Loucy (cell line): ENCODE measurements at regions not wholly inside any gene's neighbourhood (a gene's known extent, or its start where the extent isn't known, plus 50 kb on each side); places are given as distances from the start of the nearest gene placed in this dataset.

Experiments used
- H2AFZ ChIP-seq: fragments of 200-600 bp; sonication (generic); 2 replicates; pipeline ENCODE4 v1.6.0; 2016; ENCODE audit warnings: antibody characterized with exemption, mild to moderate bottlenecking, low read length, moderate library complexity
- H3F3A ChIP-seq: fragments of 200-600 bp; 2 replicates; pipeline ENCODE4 v1.6.0; 2016; ENCODE audit warnings: antibody characterized with exemption, low read depth, mild to moderate bottlenecking
- H3K27me3 ChIP-seq: fragments of 200-600 bp; sonication (generic); 2 replicates; pipeline ENCODE4 v1.6.1; 2014; ENCODE audit warnings: low read length, mild to moderate bottlenecking; ENCODE audit not compliant: insufficient read depth, poor library complexity, severe bottlenecking
- H3K36me3 ChIP-seq: fragments of 200-600 bp; sonication (generic); 2 replicates; pipeline ENCODE4 v1.6.1; 2016; ENCODE audit warnings: low read length; ENCODE audit not compliant: insufficient read depth
- H3K4me1 ChIP-seq: fragments of 200-600 bp; sonication (generic); 2 replicates; pipeline ENCODE4 v1.5.1; 2014; ENCODE audit warnings: low read length, mild to moderate bottlenecking; ENCODE audit not compliant: insufficient read depth, poor library complexity, severe bottlenecking
- H3K4me2 ChIP-seq: fragments of 200-600 bp; sonication (generic); 2 replicates; pipeline ENCODE4 v1.6.0; 2014; ENCODE audit warnings: antibody characterized with exemption, low read length, low read depth, mild to moderate bottlenecking; ENCODE audit not compliant: poor library complexity, severe bottlenecking
- H3K4me3 ChIP-seq: fragments of 200-600 bp; sonication (generic); 2 replicates; pipeline ENCODE4 v1.5.1; 2014; ENCODE audit warnings: low read length, mild to moderate bottlenecking, mixed read lengths; ENCODE audit not compliant: poor library complexity, severe bottlenecking
- H3K79me2 ChIP-seq: fragments of 200-600 bp; sonication (generic); 2 replicates; pipeline ENCODE4 v1.6.1; 2014; ENCODE audit warnings: low read length; ENCODE audit not compliant: insufficient read depth
- H3K9ac ChIP-seq: fragments of 200-600 bp; sonication (generic); 2 replicates; pipeline ENCODE4 v1.6.0; 2014; ENCODE audit warnings: mild to moderate bottlenecking, low read depth, low read length, moderate library complexity; ENCODE audit not compliant: poor library complexity, severe bottlenecking
- H3K9me2 ChIP-seq: fragments of 200-600 bp; sonication (generic); replicated peaks from 2 replicates; pipeline ENCODE4 v1.6.1; 2016; ENCODE audit warnings: low read depth, low read length, mixed read lengths
- H3K9me3 ChIP-seq: fragments of 200-600 bp; sonication (generic); 2 replicates; pipeline ENCODE4 v1.6.1; 2014; ENCODE audit warnings: mild to moderate bottlenecking, antibody characterized with exemption, low read length, low read depth; ENCODE audit not compliant: insufficient read depth
- H4K20me1 ChIP-seq: fragments of 200-600 bp; sonication (generic); 2 replicates; pipeline ENCODE4 v1.6.0; 2014; ENCODE audit warnings: antibody characterized with exemption, low read length, mild to moderate bottlenecking; ENCODE audit not compliant: insufficient read depth, poor library complexity, severe bottlenecking
- EZH2phosphoT487 ChIP-seq: fragments of 200-600 bp; IDR thresholded peaks from 2 replicates; pipeline ENCODE4 v1.6.1; 2018; ENCODE audit warnings: antibody characterized with exemption, mild to moderate bottlenecking, moderate library complexity, borderline replicate concordance
- TF ChIP-seq, protein P1 (sequence below): fragments of 200-600 bp; sonication (generic); conservative IDR thresholded peaks from 2 replicates; pipeline ENCODE4 v1.5.1; 2014; ENCODE audit warnings: mild to moderate bottlenecking, antibody characterized with exemption, low read length

DNA sequence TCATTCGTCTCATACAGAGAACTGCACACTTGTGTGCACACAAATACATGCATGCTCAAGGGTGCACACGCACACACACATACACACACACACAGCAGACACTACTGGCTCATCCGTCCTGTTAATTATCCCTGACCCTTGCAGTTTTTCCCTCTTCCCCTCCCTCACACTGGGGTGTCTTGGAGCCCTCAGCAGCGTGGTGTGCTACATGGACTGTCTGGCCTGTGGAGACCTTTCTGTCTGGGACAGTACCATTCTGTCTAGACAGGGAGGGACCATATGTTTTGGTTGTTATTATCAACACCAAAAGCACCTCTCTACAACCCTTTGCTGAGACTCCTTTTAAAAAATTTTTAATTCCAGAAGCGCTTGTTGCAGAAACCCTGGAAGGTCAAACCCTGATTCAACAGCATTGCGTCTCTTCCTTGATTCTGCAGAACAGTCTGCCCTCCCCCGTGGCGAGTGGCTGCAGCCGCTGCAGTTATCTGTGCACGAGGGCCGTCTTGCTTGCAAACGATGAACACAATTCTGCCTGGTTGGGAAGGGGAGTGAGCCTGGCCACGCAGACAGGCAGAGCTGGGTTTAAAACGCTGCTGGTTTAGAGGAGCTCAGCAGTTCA is 374.0 kb downstream of the IRS2 start:
- Histone ChIP-seq H3K9me2 (no peaks in the 10 kb centered on the region), H3K36me3 (no peaks in the 10 kb centered on the region), H3K27me3 (no peaks in the 10 kb centered on the region), H4K20me1 (no peaks in the 10 kb centered on the region), H3K9me3 (0 out of 2 replicates have a peak, but pooled peaks cover 2% of the 10 kb centered on the region), H3K9ac (no peak overlapping the region), H3K4me1 (no peaks in the 10 kb centered on the region), H3K4me3 (no peak overlapping the region), H3K79me2 (no peaks in the 10 kb centered on the region), H2AFZ (peak overlapping the region; percentile 33; the same call in 1 of the 2 replicates), H3K4me2 (peak overlapping the region; percentile 29), H3F3A (no peaks in the 10 kb centered on the region)
- no peak for TF ChIP-seq EZH2phosphoT487
- TF ChIP-seq, protein P1, sequence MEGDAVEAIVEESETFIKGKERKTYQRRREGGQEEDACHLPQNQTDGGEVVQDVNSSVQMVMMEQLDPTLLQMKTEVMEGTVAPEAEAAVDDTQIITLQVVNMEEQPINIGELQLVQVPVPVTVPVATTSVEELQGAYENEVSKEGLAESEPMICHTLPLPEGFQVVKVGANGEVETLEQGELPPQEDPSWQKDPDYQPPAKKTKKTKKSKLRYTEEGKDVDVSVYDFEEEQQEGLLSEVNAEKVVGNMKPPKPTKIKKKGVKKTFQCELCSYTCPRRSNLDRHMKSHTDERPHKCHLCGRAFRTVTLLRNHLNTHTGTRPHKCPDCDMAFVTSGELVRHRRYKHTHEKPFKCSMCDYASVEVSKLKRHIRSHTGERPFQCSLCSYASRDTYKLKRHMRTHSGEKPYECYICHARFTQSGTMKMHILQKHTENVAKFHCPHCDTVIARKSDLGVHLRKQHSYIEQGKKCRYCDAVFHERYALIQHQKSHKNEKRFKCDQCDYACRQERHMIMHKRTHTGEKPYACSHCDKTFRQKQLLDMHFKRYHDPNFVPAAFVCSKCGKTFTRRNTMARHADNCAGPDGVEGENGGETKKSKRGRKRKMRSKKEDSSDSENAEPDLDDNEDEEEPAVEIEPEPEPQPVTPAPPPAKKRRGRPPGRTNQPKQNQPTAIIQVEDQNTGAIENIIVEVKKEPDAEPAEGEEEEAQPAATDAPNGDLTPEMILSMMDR = no peak

DNA sequence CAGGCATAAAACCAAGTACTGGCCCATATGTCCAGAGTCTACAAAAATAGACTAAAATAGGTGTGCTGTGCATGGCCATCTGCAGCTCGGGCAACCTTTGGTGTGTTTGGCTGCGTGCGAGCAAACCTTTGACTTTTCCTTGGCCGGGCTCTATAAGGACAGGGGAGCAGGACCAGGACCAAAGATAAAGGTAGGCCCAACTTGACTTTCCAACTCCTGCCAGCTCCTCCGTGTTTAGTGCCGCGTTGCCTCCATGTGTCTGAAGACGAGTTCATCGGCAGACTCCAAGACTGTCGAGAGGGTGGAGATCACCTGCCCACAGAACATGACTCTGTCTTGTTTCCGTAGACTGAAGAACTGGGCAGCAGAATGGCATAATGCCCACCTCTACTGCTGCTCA is 375.5 kb downstream of the IRS2 start:
- Histone ChIP-seq H3K4me3 (no peak overlapping the region), H3K9me2 (no peaks in the 10 kb centered on the region), H3K4me1 (no peaks in the 10 kb centered on the region), H3K4me2 (no peak overlapping the region), H4K20me1 (no peaks in the 10 kb centered on the region), H2AFZ (no peak overlapping the region), H3K79me2 (no peaks in the 10 kb centered on the region), H3K36me3 (no peaks in the 10 kb centered on the region), H3K9me3 (0 out of 2 replicates have a peak, but pooled peaks cover 2% of the 10 kb centered on the region), H3K9ac (no peak overlapping the region), H3K27me3 (no peaks in the 10 kb centered on the region), H3F3A (no peaks in the 10 kb centered on the region)
- no peak for TF ChIP-seq EZH2phosphoT487
- TF ChIP-seq, protein P1 = no peak

DNA sequence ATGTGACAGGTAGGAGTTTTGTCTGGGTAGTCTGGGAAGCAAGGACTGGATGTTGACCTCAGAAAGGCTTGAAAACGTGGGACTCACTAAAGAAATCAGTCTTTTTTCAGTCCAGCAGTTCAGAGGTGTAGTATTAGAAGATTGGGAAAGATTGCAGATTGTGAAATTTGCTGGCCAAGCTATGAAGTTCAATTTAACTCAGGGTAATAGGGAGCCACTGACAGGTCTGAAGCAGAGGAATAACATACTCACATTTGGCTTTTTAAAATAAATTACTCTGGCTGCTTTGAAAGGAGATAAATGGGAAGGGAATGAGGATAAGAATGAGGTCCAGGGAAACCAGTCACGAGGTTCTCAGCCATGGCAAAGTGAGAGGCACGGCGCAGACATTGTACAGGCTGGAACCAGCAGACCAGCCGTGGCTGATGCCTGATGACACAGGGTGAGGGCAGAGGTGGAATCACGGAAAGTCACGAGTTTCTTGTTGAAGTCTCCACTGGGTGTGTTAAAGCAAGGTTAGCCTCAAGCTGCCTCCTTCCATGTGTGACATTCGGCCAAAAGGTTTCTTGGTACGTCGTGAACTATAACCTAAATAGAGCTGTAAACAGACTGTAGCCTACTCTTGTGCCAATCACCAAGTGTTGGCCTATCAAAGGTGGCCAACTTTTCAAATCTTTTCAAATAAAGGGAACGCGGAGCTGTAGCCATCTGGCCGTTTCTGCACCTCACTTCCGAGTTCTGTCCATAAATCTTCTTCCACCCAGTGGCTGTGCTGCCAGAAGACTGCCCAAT is 377.6 kb downstream of the IRS2 start:
- no peak overlapping the region for H2AFZ ChIP-seq
- 0 out of 2 replicates have a peak, but pooled peaks cover 8% of the 10 kb centered on the region for H3K9me3 ChIP-seq
- H3K4me2 ChIP-seq = no peak overlapping the region
- no peaks in the 10 kb centered on the region for H4K20me1 ChIP-seq
- no peaks in the 10 kb centered on the region for H3K9me2 ChIP-seq
- TF ChIP-seq, protein P1 = no peak
- TF ChIP-seq EZH2phosphoT487 = no peak
- H3K4me1 ChIP-seq = no peaks in the 10 kb centered on the region
- H3K4me3 ChIP-seq = no peak overlapping the region
- H3F3A ChIP-seq = no peaks in the 10 kb centered on the region
- no peak overlapping the region for H3K9ac ChIP-seq
- H3K79me2 ChIP-seq = no peaks in the 10 kb centered on the region
- H3K36me3 ChIP-seq = no peaks in the 10 kb centered on the region
- no peaks in the 10 kb centered on the region for H3K27me3 ChIP-seq
